CD4-positive, CD25-positive, alpha-beta regulatory T cell (primary cell): ENCODE measurements at regions not wholly inside any gene's neighbourhood (a gene's known extent, or its start where the extent isn't known, plus 50 kb on each side); places are given as distances from the start of the nearest gene placed in this dataset.

ENCODE experiments used
- ATAC-seq, 2 donors: fragments of 150-1000 bp; cut with Tn5 transposase; one replicate each; pipeline ENCODE4 v1.10.0; 2021; ENCODE audit warnings: low read depth in 2 of 2, moderate number of reproducible peaks in 2 of 2, moderate library complexity in 1 of 2
- DNase-seq, 3 donors: peaks; one replicate each; pipeline versions ENCODE4 v3.0.0 to v3.0.0-alpha.2; 2012 to 2022; ENCODE audit warnings: mixed read lengths in 1 of 3
- H3K27ac ChIP-seq: one replicate; pipeline ENCODE4 v1.7.0; 2013; ENCODE audit warnings: mild to moderate bottlenecking, low read length; ENCODE audit not compliant: insufficient read depth, poor library complexity, severe bottlenecking
- H3K27me3 ChIP-seq: one replicate; pipeline ENCODE4 v1.7.0; 2013; ENCODE audit warnings: low read length; ENCODE audit not compliant: control insufficient read depth, insufficient read depth
- H3K36me3 ChIP-seq: one replicate; pipeline ENCODE4 v1.7.0; 2013; ENCODE audit warnings: mild to moderate bottlenecking, low read length, moderate library complexity; ENCODE audit not compliant: control insufficient read depth, insufficient read depth
- H3K4me1 ChIP-seq: 2 replicates; pipeline ENCODE4 v1.7.0; 2013; ENCODE audit warnings: mild to moderate bottlenecking, low read length; ENCODE audit not compliant: insufficient read depth, control insufficient read depth, poor library complexity, severe bottlenecking
- H3K4me3 ChIP-seq: one replicate; pipeline ENCODE4 v1.7.0; 2013; ENCODE audit warnings: low read depth, mild to moderate bottlenecking, low read length, moderate library complexity
- H3K9me3 ChIP-seq, 2 experiments: 1 replicate in 1 of 2; 2 replicates in 1 of 2; pipeline ENCODE4 v1.7.0; 2013; ENCODE audit warnings: low read length in 2 of 2, mild to moderate bottlenecking in 1 of 2, moderate library complexity in 1 of 2; ENCODE audit not compliant: control insufficient read depth in 2 of 2
- H3K27ac Mint-ChIP-seq, 3 donors: one replicate each; pipeline ENCODE4 v1.8.0; 2020 to 2022; ENCODE audit warnings: mild to moderate bottlenecking in 3 of 3, mixed read lengths in 3 of 3, moderate library complexity in 2 of 3
- H3K27me3 Mint-ChIP-seq: one replicate; pipeline ENCODE4 v1.8.0; 2022; ENCODE audit warnings: mild to moderate bottlenecking, mixed read lengths
- H3K36me3 Mint-ChIP-seq: one replicate; pipeline ENCODE4 v1.8.0; 2020; ENCODE audit warnings: mixed read lengths
- H3K4me1 Mint-ChIP-seq, 4 donors: one replicate each; pipeline ENCODE4 v1.8.0; 2020 to 2022; ENCODE audit warnings: mixed read lengths in 4 of 4, mild to moderate bottlenecking in 1 of 4
- H3K4me3 Mint-ChIP-seq, 4 donors: one replicate each; pipeline ENCODE4 v1.8.0; 2020 to 2022; ENCODE audit warnings: mild to moderate bottlenecking in 4 of 4, mixed read lengths in 4 of 4, moderate library complexity in 3 of 4
- H3K9me3 Mint-ChIP-seq, 7 donors: one replicate each; pipeline ENCODE4 v1.8.0; 2020 to 2022; ENCODE audit warnings: mixed read lengths in 7 of 7, mild to moderate bottlenecking in 3 of 7, moderate library complexity in 2 of 7

DNA sequence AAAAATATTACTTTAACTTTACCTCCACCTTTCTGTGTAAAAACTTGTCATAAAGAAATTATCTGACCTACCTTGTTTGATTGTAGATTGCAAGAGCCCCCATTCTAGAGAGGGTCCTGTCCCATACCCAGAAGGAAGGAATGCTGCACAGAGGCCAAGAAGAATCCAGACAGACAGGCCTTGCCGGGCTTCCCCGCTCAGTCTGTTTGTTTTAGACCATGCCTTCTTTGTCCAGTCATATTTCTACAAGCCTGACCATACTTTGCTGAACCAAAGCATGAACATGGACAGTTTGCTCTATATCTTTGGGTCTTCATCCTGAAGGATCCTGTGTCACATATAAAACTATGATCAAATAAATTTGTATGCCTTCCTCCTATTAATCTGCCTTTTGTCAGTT lies 95.8 kb upstream of the MYCBP2 start:
- H3K4me1 Mint-ChIP-seq = peaks cover 0 to 2% (median under 1%) of the 10 kb centered on the region in 4 donors
- H3K36me3 Mint-ChIP-seq = no peaks in the 10 kb centered on the region
- no peaks in the 10 kb centered on the region for H3K9me3 ChIP-seq
- H3K27ac ChIP-seq = no peak overlapping the region
- H3K4me1 ChIP-seq = no peaks in the 10 kb centered on the region
- H3K27me3 Mint-ChIP-seq = no peaks in the 10 kb centered on the region
- no peak overlapping the region for H3K4me3 ChIP-seq
- ATAC-seq = no peak
- no peaks in the 10 kb centered on the region for H3K36me3 ChIP-seq
- peaks cover 0 to 4% (median 0%) of the 10 kb centered on the region in 7 donors for H3K9me3 Mint-ChIP-seq
- H3K4me3 Mint-ChIP-seq = no peak overlapping the region
- DNase-seq = no peak
- H3K27ac Mint-ChIP-seq = no peak overlapping the region
- no peaks in the 10 kb centered on the region for H3K27me3 ChIP-seq

DNA sequence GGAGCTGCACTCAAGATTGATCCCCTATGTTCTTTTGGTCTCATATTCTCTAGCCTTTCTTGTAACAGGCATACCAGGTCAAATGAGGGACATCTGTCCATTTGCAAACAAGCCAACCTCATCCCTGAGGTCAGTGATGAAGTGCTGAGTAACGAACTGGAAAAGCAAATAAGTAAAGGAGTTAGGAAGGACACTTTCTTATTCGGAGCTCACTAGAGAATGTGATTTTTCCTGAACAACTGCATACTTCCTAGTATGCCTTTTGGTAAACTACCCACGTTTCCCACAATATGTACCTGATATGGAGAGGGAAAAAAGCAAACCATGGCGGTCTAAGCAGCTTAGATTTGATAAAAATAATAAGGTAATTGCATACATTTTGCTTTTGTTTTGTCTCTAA lies 91.0 kb upstream of the MYCBP2 start:
- Histone ChIP-seq H3K27me3 (no peaks in the 10 kb centered on the region), H3K36me3 (no peaks in the 10 kb centered on the region), H3K4me3 (no peak overlapping the region), H3K9me3 (no peaks in the 10 kb centered on the region), H3K4me1 (no peaks in the 10 kb centered on the region), H3K27ac (no peak overlapping the region)
- no peak overlapping the region for H3K27ac Mint-ChIP-seq
- no peak for DNase-seq
- H3K4me3 Mint-ChIP-seq = no peak overlapping the region
- no peaks in the 10 kb centered on the region for H3K36me3 Mint-ChIP-seq
- no peaks in the 10 kb centered on the region for H3K27me3 Mint-ChIP-seq
- H3K4me1 Mint-ChIP-seq = peaks cover 0 to 8% (median 7%) of the 10 kb centered on the region in 4 donors
- ATAC-seq = no peak
- H3K9me3 Mint-ChIP-seq = peaks cover 0 to 2% (median 0%) of the 10 kb centered on the region in 7 donors

DNA sequence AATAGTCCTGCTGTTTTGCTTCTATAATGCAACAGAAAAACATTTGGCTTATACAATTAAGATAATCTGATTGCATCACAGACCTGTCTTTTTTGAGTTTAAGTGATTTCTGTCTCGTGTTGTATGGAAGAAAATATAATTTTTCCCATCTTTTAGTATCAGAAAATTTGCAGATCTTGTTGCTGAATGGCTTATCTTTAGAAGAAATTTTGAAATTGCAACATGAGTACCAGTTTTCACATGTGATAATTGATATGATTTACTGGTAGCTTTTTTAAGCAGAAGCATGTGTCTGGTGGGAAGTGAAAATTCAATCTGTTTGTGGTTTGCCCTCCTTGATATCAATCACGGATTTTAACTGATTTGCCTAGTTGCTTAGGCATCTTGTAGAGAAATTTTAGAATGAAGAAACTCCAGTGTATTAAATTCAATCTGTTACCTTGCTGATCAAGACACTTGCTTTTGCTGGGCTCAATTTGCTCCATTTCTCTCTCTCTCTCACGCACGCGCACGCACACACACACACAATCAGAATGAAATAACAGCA lies 89.8 kb upstream of the MYCBP2 start:
- Mint-ChIP-seq H3K4me3 (no peak overlapping the region), H3K27me3 (no peaks in the 10 kb centered on the region), H3K27ac (no peak overlapping the region), H3K9me3 (peaks cover 0 to 2% (median 0%) of the 10 kb centered on the region in 7 donors), H3K36me3 (no peaks in the 10 kb centered on the region), H3K4me1 (peaks cover 0 to 8% (median 7%) of the 10 kb centered on the region in 4 donors)
- no peaks in the 10 kb centered on the region for H3K4me1 ChIP-seq
- H3K27ac ChIP-seq = no peak overlapping the region
- H3K9me3 ChIP-seq = no peaks in the 10 kb centered on the region
- H3K4me3 ChIP-seq = no peak overlapping the region
- ATAC-seq (no peak), DNase-seq (no peak)
- no peaks in the 10 kb centered on the region for H3K36me3 ChIP-seq
- no peaks in the 10 kb centered on the region for H3K27me3 ChIP-seq

DNA sequence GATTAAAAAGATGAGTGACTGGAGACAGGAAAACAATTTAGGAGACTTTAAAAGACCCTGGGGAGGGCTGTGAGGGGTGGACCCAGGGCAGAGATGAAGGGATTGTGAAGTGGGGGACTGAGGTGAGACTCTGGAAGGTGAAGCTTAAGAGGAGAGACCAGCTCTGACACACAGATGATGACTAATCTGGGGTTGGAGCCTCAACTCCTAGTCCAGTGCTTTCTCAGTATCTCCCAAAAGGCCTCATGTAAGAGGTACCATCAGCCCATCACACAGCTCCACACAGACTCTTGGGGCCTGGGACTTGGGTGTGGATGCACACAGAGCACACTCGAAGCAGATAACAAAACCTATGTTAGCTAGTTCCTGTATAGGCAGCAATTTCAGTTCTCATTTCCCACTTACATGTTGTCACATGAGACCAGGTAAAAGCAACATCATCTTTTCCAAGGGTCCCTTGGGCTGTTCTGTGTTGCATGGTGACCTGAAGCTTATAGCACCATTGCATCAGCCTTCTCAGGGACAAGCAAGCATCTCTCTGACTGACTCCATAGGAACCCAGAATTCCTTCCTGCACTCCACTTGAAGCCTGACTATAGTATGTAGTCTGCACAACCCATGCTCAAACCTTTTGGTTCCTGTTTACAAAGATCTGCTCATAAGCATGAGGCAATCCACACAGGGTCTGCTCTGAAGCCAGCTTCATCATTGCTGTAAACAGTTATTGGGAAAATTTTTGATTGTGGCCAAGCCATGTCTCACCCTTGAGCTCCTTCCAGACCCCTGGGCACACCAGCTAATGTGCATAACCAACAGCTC lies 88.6 kb upstream of the MYCBP2 start:
- no peaks in the 10 kb centered on the region for H3K9me3 ChIP-seq
- no peak overlapping the region for H3K27ac ChIP-seq
- H3K27me3 ChIP-seq = no peaks in the 10 kb centered on the region
- no peaks in the 10 kb centered on the region for H3K27me3 Mint-ChIP-seq
- ATAC-seq = peak in 1 of 2 donors; percentile 53
- H3K4me1 ChIP-seq = no peaks in the 10 kb centered on the region
- H3K4me3 Mint-ChIP-seq = no peak overlapping the region
- H3K36me3 ChIP-seq = no peaks in the 10 kb centered on the region
- no peak overlapping the region for H3K4me3 ChIP-seq
- DNase-seq = no peak
- no peaks in the 10 kb centered on the region for H3K36me3 Mint-ChIP-seq
- peaks cover 0 to 2% (median 0%) of the 10 kb centered on the region in 7 donors for H3K9me3 Mint-ChIP-seq
- H3K27ac Mint-ChIP-seq = peak overlapping the region in 1 of 3 donors; percentile 94
- peaks cover 0 to 8% (median 7%) of the 10 kb centered on the region in 4 donors for H3K4me1 Mint-ChIP-seq

DNA sequence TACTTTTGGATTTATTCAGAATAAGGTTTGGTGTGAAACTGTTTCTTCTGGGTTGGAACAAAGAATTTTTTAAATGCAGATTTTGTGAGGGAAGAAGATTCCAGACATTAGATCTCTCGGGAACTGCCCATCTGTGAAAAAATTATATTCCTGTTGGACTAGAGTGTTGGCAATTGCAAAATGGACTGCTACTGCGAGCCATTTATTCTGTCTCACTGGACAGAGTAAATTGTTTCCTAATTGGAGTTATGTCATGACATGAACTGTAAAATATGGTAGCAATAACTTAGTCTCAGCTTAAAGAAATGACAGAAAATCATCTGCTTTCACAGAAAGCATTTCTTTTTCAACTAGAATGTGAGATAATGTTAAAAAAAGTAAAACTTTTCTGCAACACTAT lies 86.0 kb upstream of the MYCBP2 start:
- Histone ChIP-seq H3K4me1 (no peaks in the 10 kb centered on the region), H3K9me3 (no peaks in the 10 kb centered on the region), H3K36me3 (no peaks in the 10 kb centered on the region), H3K27ac (no peak overlapping the region), H3K27me3 (no peaks in the 10 kb centered on the region), H3K4me3 (no peak overlapping the region)
- H3K4me1 Mint-ChIP-seq = peaks cover 0 to 8% (median 7%) of the 10 kb centered on the region in 4 donors
- no peak overlapping the region for H3K4me3 Mint-ChIP-seq
- H3K9me3 Mint-ChIP-seq = no peaks in the 10 kb centered on the region
- H3K27me3 Mint-ChIP-seq = no peaks in the 10 kb centered on the region
- DNase-seq (no peak), ATAC-seq (no peak)
- H3K27ac Mint-ChIP-seq = no peak overlapping the region
- H3K36me3 Mint-ChIP-seq = no peaks in the 10 kb centered on the region

DNA sequence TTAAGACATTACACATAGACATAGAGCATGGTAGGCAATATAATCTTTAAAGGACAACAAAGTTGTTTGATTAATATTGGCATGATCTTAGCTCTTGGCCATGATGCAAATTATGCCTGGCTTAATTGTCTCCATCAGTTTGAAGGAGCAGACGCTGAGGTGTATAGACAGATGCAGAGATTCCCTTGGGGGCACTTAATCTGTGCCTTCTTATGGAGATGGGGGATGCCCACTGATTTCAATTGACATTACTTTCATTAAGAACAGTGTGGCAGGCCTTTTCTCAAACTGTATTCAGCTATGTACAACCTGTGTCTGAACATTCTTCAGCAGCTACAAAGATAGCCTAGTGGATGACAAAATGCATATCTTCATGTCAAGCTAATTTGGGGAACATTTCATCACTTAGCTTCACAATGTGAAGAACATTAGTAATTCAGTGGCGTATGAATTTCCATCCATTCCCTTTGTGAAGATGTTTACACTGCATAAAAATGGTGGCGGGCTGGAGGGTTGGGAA lies 85.3 kb upstream of the MYCBP2 start:
- Mint-ChIP-seq H3K27me3 (no peaks in the 10 kb centered on the region), H3K4me1 (peaks cover 0 to 8% (median 5%) of the 10 kb centered on the region in 4 donors), H3K4me3 (no peak overlapping the region), H3K27ac (no peak overlapping the region), H3K9me3 (no peaks in the 10 kb centered on the region), H3K36me3 (no peaks in the 10 kb centered on the region)
- H3K36me3 ChIP-seq = no peaks in the 10 kb centered on the region
- ATAC-seq (no peak), DNase-seq (no peak)
- H3K9me3 ChIP-seq = no peaks in the 10 kb centered on the region
- no peak overlapping the region for H3K27ac ChIP-seq
- no peaks in the 10 kb centered on the region for H3K4me1 ChIP-seq
- no peak overlapping the region for H3K4me3 ChIP-seq
- no peaks in the 10 kb centered on the region for H3K27me3 ChIP-seq

DNA sequence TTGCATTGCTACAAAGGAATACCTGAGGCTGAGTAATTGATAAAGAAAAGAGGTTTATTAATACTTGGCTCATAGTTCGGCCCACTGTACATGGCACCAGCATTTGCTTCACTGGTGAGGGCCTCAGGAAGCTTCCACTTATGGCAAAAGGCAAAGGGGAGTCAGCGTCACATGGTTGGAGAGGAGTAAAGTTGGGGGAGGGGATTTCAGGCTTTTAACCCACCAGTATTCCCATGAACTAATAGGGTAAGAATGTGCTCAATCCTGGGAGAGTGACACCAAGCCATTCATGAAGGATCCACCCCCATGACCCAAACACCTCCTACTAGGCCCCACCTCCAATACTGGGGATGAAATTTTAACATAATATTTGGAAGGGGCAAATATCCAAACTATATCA lies 82.5 kb upstream of the MYCBP2 start:
- Mint-ChIP-seq H3K9me3 (no peaks in the 10 kb centered on the region), H3K4me1 (no peaks in the 10 kb centered on the region), H3K27ac (no peak overlapping the region), H3K27me3 (no peaks in the 10 kb centered on the region), H3K36me3 (no peaks in the 10 kb centered on the region), H3K4me3 (no peak overlapping the region)
- H3K27me3 ChIP-seq = no peaks in the 10 kb centered on the region
- no peak overlapping the region for H3K4me3 ChIP-seq
- ATAC-seq = no peak
- H3K27ac ChIP-seq = no peak overlapping the region
- H3K4me1 ChIP-seq = no peaks in the 10 kb centered on the region
- H3K36me3 ChIP-seq = no peaks in the 10 kb centered on the region
- H3K9me3 ChIP-seq = no peaks in the 10 kb centered on the region
- DNase-seq = no peak
